ENCODE measurements at regions not wholly inside any gene's neighbourhood (a gene's known extent, or its start where the extent isn't known, plus 50 kb on each side); places are given as distances from the start of the nearest gene placed in this dataset.

GRCh38 chr6:159440349-159440748 is 252.7 kb downstream of the SOD2 start:
- no peak for TF ChIP-seq CTCF (IDR thresholded peaks at IDR 0.05; ENCODE audit: insufficient read depth, low read length, poor library complexity, severe bottlenecking)
- no peak for TF ChIP-seq EZH2phosphoT487 (conservative IDR thresholded peaks at IDR 0.05; ENCODE audit: low read length)

Data from SU-DHL-6 (cell line).